Hematopoietic multipotent progenitor cell treated with erythropoietin and hydrocortisone succinate and interleukin-3 and kit ligand, for 17 days (in vitro differentiated cells): ENCODE measurements at regions not wholly inside any gene's neighbourhood (a gene's known extent, or its start where the extent isn't known, plus 50 kb on each side); places are given as distances from the start of the nearest gene placed in this dataset.
"Not testable (repeated sequence)": the region's sequence is repeated elsewhere in the genome, so short reads cannot be mapped to it uniquely, and the experiment has no call there.

Experiments
- DNase-seq: peaks from one replicate; pipeline ENCODE4 v3.0.0-alpha.2; 2015; ENCODE audit warnings: low spot score

DNA sequence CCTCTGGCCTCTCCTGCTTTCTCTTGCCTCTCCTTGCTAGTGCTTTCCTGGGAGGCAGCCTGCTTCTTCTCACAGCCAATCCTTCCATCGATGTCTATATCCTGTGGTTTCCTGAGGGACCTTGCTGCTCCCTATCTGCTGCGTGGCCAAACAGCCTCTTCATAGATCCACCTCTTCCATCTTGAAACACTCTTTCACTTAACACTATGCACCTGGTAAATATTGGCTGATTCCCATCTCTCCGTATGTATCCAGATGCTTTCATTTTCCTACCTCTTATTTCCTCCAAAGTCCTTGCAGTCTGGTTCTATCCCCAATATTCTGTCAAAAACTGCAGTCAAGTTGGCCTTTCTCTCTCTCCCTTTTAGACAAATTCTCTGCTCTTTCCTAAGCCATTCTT lies 205.2 kb upstream of the CFAP20DC start:
- DNase-seq, result no peak

DNA sequence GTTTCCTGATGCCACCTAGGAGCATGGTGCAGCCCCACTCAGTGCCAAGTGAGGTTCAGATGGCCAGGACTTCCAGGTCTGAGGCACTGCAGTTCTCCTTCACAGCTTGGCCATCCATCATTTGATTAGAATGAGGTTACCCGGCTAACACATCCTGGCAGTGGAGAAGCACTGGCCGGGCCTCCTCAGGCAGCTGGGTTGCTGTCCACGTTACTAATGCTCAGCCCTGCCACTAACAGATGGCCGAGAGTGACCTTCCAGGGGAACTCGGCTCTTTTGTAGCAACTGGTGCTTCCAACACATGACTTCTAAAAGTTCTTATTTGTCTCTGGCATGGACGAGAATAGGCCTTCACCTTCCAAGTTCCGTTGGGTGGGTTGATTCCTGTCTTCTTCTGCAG lies 204.6 kb upstream of the CFAP20DC start:
- no peak for DNase-seq

DNA sequence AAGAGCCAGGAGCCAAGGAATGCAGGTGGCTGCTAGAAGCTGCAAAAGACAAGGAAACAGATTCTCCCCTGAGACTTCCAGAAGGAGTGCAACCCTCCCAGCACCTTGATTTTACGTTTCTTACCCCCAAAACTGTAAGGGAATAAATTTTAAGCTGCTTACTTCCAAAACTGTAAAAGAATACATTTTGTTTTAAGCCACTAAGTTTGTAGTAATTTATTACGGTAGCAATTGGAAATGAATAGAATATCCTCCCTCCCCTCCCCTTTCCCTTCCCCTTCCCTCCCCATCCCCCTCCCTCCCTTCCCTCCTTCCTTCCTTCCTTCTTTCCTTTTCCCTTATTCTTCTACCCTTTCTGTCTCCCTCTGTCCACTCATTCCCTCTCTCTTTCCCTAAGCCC lies 203.7 kb upstream of the CFAP20DC start:
- DNase-seq, result no peak

DNA sequence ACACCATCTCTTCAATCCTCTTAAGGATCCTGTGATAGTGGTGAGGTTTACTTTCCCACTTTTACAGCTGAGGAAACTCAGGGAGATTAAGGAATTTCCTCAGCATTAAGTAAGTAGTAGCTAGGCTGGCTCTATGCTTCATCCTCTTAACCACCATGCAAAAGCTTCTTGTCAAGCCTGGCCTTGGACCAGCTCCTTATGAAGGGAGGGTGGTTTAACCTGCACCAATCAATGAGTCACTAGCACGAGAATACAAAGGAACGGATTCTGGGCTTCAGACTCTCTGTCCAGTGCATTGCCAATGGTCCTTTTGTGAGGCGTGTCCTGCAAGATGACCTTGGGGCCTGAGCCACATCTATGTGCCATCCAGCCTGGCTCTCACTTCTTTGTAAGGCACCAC lies 202.0 kb upstream of the CFAP20DC start:
- DNase-seq, result no peak

DNA sequence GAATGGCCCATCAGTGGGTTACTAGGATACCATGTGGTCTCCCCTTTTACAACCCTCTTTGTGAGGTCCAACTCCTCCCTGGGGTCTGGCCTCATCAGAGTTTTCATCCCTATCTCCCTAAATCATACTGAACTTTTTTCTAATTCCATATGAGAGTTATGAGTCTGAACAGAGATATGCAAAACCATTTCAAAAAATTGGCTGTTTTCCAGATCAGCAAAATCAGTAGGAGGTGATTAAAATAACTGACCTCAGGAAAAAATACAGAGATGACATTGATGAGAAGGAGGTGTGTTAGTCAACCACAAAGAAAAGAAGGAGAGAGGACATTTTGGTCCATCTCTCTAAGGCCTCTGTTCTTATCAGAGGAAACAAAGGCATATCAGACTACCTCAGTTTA lies 200.8 kb upstream of the CFAP20DC start:
- DNase-seq, result no peak

DNA sequence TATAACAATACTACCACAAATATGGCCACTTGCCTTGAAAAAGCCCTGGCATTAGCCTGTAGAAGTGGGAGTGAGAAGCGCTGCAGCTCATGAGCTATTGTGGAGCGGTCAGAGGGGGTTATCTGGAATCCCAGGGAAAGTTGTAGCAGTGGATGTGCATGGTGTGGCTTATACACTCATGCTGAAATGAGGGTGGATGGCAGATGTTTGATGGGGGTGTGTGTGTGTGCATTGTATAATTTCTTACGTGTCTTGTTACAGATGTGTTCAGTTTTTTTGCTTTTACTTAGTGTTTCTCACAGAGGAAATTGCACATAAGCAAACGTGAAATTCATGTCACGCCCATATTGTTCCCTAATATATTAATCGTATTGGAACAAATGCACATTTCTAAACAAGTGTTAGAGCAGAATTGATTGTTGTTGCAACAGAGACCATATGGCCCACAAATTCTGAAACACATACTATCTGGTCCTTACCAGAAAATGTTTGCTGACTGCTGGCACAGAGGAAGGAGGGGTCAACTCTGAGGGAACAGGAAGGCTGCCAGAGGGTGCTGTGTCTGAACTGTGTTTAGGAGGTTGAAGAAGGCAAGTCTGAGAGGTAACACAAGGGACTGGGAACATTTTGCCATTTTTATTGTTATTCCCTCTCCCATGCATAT lies 200.0 kb upstream of the CFAP20DC start:
- DNase-seq, result no peak

DNA sequence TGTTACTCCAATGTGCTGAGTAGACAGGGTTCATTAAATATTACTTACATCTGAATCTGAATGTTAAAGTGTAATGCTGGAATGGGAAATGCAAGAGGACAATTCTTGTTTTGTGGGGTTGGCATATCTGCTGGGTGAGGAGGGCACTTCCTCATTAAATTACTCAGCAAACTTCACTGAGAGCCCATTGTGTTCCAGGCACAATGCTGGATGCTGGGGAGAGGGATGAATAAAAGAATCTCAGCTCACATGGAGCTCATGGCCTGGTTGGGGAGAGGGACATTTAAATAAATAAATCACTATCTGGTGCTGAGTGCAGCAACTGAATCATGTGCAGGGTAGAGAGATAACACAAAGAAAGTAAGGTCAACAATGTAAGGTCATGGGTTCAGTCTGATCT lies 199.2 kb upstream of the CFAP20DC start:
- no peak for DNase-seq

DNA sequence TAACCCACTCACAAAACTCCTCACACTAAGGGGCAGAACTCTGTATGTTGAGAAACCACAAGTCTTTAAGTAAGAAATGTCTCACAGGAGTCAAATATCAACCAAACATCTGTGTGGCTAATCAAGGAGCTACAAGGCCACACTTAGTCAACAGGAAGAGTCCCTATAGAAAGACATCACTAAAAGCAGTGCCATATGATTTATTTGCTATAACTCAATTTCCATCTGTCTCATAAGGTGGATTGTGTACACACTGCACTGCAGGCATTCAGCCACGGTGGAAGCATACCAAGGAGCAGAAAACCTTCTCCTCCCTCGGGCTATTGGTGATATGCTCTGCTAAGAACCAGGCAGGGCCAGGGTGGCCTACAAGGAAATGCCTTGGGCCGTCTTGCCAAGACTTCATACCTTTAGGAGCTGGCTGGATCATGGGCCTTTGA lies 197.6 kb upstream of the CFAP20DC start:
- no peak for DNase-seq

DNA sequence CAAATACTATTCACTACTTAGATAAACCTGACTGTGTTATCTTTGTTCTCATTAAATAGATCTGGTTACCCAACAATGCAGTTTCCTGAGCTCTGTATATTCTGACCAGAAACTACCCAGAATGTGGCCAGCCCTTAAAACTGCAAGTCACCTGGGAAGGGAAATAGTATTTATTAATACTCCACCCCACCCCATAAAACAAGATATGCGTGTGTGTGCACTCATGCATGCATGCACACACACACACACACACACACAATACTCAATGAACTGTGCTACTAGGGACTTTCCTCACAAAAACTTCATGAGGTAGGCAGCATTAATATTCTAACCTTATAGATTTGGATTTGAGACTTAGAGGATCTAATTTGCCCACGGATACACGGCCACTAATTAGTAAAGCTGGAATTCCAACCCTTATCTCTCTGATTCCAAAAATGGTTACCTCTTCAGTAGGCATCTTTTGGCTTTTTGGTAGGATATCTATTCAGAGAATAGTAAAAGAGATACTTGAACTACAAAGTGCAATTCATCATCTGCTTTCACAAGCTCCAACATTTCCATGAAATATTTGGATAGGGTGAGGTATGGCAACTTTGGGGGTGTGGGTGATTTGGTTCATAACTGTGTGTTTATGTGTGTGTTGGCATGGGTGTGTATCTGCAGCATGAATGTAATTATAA lies 197.0 kb upstream of the CFAP20DC start:
- no peak for DNase-seq

DNA sequence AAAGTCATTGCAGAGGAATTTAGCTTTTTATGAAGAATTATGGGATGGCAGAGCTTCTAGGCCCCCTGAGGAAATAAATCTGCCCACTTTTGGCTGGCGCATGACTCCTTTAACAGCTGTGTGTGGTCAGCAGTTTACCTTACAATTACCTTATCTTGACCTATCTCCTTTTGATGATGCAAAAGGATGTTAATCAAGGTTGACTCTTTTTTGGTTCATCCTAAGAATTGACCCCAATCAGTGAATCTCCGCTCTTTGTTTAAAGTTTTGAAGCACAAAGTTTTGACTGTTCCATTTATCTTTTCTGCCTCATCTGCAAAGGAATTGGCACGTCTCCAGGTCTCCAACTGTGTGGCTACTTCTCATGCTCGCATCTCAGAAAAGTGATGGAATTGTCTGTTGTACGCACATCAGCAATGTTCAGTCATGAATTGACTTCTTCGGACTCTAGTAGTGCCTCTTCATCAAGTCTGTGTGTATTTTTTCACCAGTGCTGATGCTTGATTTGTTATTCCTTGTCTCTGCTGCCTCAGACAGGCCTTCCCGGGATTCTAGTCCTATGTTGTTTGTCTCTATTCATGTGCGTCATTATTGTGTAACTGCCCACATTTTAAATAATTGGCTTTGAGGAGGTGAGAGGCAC lies 196.2 kb upstream of the CFAP20DC start:
- no peak for DNase-seq

DNA sequence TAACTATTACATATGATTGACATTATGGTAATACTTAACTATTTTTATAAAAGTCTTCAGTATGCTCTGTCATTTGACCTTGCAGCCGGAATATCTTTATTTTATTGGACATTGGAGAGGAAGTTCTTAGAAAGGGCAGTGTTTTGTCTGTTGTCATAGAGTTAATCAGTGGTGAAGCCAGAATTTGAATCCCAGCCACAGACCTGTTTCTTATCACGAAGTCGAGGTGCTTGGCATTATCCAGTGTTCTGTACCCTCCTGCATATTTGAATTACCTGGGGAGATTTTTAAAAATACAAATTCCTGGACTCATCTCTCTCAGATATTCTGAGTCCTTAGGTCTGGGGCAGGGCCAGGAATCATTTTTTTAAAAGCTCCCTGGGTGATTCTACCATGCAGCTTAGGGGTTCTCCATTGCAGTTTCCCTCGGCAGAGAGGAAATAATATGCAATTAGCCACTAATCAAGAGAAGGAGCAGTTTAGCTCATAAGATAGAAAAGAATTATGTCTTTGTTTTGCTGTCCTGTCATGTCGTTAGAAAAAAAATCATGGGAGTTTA lies 195.6 kb upstream of the CFAP20DC start:
- no peak for DNase-seq

DNA sequence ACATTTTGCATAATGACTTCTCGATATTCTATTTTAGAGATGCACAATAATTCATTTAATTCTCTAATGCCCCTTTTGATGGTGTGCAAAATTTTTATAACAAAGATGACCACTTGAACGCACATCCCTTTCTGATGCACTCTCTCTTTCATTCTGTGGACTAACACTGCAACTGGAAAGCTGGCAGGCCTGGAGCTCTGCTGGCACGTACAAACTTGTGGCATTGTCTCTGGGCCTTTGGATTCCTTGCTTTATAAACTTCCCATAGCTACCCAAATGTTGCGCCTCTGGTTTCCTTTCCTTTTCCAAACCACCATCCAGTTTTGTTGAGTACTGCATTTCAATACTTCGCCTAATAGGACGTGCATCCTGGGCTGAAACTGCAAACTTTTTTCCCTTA lies 194.5 kb upstream of the CFAP20DC start:
- DNase-seq, result no peak

DNA sequence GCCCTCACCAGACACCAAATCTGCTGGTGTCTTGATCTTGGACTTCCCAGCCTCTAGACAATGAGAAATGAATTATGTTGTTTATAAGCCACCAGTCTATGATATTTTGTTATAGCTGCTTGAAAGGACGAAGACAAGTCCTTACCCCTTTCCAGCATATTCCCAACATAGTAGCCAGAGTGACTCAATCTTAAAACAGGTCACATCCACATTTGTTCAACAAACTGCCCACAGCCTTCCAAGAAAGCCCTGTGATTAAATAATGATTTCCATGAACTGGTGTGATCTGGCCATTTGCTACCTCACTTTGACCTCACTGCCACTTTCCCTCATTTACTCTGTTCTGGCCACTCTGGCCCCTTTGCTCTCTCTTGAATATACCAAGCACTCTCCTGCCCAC lies 193.7 kb upstream of the CFAP20DC start:
- no peak for DNase-seq

DNA sequence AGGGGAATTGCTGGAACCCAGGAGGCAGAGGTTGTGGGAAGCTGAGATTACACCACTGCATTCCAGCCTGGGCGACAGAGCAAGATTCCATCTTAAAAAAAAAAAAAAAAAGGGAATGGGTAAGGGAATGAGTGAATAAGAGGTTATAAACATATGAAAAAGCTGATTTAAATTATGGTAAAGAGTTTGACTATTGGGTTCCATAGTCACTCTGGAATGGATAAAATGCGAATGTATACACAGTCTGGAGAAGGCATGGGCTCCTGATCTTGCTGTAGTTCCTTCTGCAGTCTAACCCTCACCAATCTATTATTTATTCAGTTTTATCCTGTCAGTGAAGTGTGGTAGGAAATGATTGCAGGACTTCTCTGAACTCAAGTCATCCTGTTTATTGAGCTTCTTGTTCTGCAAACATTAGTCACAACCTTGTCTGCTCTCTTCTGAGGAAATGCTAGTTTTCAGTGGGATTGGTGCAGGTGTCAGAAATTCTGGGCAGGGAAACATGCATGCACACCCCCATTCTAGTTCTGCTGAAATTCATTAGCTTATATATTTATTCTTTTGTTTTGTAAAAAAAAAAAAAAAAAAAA lies 190.9 kb upstream of the CFAP20DC start:
- no peak for DNase-seq

DNA sequence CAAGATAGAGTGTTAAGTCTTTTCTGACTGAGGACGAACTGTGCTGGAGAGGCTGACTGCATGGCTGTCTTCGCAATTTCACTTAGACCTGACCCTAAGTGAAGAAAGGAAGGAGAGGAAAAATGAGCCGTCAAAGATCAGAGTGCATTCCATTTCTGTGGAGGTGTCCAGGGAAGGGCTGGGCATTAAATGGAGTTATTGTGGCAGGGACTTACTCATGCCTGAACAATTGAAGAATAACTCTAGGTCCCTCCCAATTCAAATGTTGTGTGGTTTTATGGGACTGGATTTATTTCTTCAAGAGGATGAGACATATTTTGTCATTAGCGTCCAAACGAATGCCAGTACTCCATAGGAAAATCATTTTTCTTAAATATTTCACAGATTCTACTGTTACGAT lies 187.3 kb upstream of the CFAP20DC start:
- no peak for DNase-seq

DNA sequence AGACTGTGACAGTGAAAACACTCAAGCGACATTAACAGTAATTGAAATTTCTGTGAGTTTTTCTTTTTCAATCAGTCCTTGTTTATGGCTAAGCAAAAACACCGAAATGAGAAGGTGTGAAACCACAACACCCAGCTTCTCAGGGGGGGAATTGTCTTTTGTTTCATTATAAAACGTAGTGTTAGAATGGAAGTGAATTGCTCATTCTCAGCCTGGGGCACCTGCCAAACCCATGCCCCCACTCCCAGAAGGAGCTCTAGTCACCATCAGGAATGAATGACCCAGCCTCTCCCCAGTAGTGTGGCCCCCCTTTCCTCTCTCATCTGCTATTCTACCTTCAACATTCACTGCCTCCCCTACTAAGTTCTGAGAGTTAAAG lies 185.8 kb upstream of the CFAP20DC start:
- no peak for DNase-seq

DNA sequence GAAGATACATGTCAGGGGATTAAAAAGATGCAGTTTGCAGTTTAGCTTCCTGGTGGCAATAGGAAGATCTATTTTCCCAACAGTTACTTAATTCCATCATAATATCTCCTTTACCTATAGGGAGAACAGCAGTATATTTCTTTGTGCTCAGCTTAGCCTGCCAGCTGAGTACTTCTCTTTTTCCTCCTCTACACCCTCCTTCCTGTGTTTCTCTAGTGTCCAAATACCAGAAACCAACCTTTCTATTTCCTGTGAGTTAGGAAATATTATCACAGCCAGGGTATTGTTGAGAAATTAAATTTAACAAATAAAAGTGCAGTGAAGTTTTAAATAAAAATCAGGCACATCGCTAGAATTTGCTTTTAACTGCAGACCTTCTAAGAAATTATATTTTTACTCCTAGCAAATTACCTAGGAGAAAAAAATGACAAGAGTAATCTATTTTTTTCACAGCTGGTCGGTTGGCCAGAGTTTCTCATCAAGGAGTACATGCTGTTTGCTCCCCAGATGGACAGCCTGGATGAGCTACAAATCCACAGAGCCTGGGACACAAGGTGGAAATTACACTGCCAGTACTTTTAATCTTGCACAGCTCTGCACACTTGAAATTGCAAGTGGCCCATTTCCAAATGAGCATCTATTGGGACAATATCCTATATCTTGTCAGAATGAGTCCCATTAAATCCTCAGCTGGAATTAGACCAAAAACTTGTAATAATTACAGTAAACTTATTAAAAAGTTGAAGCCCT lies 185.2 kb upstream of the CFAP20DC start:
- DNase-seq, result no peak

DNA sequence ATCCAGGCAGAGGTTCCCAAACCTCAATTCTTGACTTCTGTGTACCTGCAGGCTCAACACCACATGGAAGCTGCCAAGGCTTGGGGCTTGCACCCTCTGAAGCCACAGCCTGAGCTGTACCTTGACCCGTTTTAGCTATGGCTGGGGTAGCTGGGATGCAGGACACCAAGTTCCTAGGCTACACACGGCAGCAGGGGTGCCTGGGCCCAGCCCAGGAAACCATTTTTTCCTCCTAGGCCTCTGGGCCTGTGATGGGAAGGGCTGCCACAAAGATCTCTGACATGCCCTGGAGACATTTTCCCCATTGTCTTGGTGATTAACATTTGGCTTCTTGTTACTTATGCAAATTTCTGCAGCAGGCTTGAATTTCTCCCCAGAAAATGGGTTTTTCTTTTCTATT lies 180.6 kb upstream of the CFAP20DC start:
- not testable (repeated sequence) for DNase-seq

DNA sequence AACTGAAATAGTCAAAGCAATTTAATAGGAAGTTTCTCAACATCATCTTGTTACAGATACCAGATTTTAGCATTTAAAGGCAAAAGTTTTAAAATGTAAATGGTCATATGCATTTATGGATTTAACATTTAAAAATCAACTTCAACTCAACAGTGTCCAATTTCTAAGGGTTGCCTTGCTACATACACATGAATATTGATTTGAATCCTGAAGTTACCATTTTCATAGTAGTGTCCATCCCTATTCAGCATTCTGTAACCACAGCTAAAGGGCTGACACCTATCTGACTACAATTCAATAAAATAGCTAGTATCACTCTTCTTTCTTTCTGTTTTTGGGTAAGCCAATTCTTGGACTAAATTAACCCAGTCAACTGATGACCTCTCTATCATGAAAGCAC lies 164.0 kb upstream of the CFAP20DC start:
- DNase-seq, result no peak

DNA sequence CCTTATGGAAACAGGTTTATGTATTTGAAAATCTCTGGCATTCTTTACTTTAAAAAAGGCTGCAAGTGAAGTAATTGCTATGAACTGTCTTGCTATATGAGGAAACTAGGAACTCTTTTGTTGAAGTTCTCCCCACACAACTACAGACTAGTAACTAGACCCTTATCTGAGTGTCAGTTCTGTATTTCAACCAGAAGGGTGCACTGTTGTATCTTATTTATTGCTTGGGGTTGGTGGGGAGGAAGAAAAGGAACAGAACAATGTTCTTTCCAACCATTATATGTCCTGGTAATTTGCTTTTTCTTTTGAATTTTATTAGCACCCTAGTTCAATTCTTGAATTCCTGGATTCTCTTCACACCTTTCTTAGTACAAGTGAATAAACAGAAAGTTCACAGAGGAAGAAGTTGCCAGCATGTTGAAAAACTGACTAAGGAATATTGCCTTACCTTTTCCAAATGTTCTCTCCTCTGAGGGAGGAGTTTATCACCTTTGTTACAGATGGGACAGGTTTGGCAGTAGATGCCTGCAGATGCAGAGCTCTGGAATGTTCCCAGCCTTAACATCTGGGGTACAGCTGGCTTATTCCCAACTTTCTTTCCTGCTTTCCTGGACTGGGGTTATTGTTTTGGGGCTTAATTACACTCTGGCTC lies 162.4 kb upstream of the CFAP20DC start:
- DNase-seq, result no peak

DNA sequence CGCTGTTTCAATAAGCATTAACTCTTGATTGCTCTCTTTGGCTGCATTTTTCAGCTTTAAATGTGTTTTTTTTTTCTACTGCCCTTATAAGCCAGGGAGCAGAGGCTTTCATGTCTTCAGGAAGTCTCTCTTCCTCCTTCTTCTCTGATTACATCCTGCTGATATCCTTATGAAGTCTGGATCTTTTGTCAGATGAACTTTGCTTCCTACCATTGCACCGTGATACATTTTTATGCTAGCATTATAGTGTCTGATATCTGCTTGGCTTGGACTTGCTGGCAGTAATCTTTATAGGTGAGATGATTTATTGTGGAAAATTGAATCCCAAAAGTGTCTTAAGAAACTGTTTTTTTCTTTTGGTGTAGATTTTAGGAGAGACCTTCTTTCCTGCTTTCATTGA lies 160.4 kb upstream of the CFAP20DC start:
- DNase-seq, result no peak

DNA sequence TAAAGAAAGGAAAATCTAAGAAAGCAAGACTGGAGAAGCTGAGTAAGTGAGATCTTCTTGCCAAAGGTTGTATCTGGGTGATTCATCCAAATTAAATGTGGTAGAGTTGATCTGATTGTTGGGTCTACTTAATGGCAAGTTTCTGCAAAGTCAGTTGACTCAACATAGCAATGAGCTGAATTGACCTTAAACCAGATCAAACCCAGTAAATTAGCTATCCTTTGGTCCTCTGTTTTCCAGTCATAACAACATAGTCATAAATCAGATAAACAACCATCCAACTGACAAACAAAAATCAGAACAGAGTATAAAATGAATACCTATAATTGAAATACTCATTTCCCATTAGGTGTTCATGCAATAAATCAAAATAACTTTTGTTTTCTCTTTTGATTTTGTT lies 142.6 kb upstream of the CFAP20DC start:
- DNase-seq, result no peak
